ENCODE measurements at regions not wholly inside any gene's neighbourhood (a gene's known extent, or its start where the extent isn't known, plus 50 kb on each side); places are given as distances from the start of the nearest gene placed in this dataset.
"Not testable (repeated sequence)": the region's sequence is repeated elsewhere in the genome, so short reads cannot be mapped to it uniquely, and the experiment has no call there.

- H3K4me3 ChIP-seq (ENCODE audit: low read depth, low read length) = no peak overlapping the region
- DNase-seq (ENCODE audit: low read depth) = no peak
- TF ChIP-seq MYC (IDR thresholded peaks at IDR 0.05; ENCODE audit: low read depth, low read length) (no peak), POLR2A (IDR thresholded peaks at IDR 0.05; ENCODE audit: extremely low read depth, insufficient read length) (no peak), CTCF (IDR thresholded peaks at IDR 0.05; ENCODE audit: low read depth, low read length) (no peak), MAX (IDR thresholded peaks at IDR 0.05; ENCODE audit: low read depth, low read length) (no peak)
These were observed 156.1 kb downstream of the OR4M2 start for GRCh38 chr15:22236469-22236868.

GRCh38 chr15:22237891-22238275, 157.6 kb downstream of the OR4M2 start:
- no peak for DNase-seq (ENCODE audit: low read depth)
- TF ChIP-seq POLR2A (IDR thresholded peaks at IDR 0.05; ENCODE audit: extremely low read depth, insufficient read length) (no peak), CTCF (IDR thresholded peaks at IDR 0.05; ENCODE audit: low read depth, low read length) (no peak), MYC (IDR thresholded peaks at IDR 0.05; ENCODE audit: low read depth, low read length) (no peak), MAX (IDR thresholded peaks at IDR 0.05; ENCODE audit: low read depth, low read length) (no peak)
- no peak overlapping the region for H3K4me3 ChIP-seq (ENCODE audit: low read depth, low read length)

- H3K4me3 ChIP-seq (ENCODE audit: low read depth, low read length); DNase-seq (ENCODE audit: low read depth): not testable (repeated sequence)
These were observed 158.1 kb downstream of the OR4M2 start for GRCh38 chr15:22238276-22238958.

- DNase-seq (ENCODE audit: low read depth); H3K4me3 ChIP-seq (ENCODE audit: low read depth, low read length): not testable (repeated sequence)
These were observed 158.9 kb downstream of the OR4M2 start for GRCh38 chr15:22238959-22239805.

GRCh38 chr15:22239806-22240180, 159.5 kb downstream of the OR4M2 start:
- TF ChIP-seq POLR2A (IDR thresholded peaks at IDR 0.05; ENCODE audit: extremely low read depth, insufficient read length) (no peak), CTCF (IDR thresholded peaks at IDR 0.05; ENCODE audit: low read depth, low read length) (no peak), MAX (IDR thresholded peaks at IDR 0.05; ENCODE audit: low read depth, low read length) (no peak), MYC (IDR thresholded peaks at IDR 0.05; ENCODE audit: low read depth, low read length) (no peak)
- no peak for DNase-seq (ENCODE audit: low read depth)
- no peak overlapping the region for H3K4me3 ChIP-seq (ENCODE audit: low read depth, low read length)

- no peak for DNase-seq (ENCODE audit: low read depth)
- H3K4me3 ChIP-seq (ENCODE audit: low read depth, low read length) = no peak overlapping the region
- no peak for TF ChIP-seq POLR2A (IDR thresholded peaks at IDR 0.05; ENCODE audit: extremely low read depth, insufficient read length)
- TF ChIP-seq MYC (IDR thresholded peaks at IDR 0.05; ENCODE audit: low read depth, low read length) = no peak
- no peak for TF ChIP-seq MAX (IDR thresholded peaks at IDR 0.05; ENCODE audit: low read depth, low read length)
- TF ChIP-seq CTCF (IDR thresholded peaks at IDR 0.05; ENCODE audit: low read depth, low read length) = no peak
These were observed 160.1 kb downstream of the OR4M2 start for GRCh38 chr15:22240403-22240802.
